Fibroblast of the conjunctiva (primary cell): ENCODE measurements at regions not wholly inside any gene's neighbourhood (a gene's known extent, or its start where the extent isn't known, plus 50 kb on each side); places are given as distances from the start of the nearest gene placed in this dataset.

Experiments
- DNase-seq: peaks from one replicate; pipeline ENCODE4 v3.0.0-alpha.2; 2010; ENCODE audit warnings: low read depth

DNA sequence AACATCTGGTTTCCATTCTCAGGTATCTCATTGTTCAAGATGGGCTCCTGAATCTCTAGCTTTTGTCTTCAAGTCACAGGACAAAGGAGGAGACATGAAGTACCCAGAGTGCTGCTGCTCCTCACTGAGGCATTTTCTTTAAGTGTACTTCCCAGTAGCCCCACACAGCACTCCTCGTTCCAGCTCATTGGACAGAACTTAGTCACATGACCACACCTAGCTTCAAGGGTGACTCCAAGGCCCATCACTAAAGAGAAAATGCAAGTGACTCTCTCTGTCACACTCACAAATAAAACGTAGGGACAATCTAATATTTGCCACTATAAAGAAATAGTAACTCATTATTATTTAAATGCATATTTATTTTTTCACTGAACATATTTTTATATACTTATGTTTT is 58.3 kb upstream of the NEUROD6 start:
- DNase-seq = no peak

DNA sequence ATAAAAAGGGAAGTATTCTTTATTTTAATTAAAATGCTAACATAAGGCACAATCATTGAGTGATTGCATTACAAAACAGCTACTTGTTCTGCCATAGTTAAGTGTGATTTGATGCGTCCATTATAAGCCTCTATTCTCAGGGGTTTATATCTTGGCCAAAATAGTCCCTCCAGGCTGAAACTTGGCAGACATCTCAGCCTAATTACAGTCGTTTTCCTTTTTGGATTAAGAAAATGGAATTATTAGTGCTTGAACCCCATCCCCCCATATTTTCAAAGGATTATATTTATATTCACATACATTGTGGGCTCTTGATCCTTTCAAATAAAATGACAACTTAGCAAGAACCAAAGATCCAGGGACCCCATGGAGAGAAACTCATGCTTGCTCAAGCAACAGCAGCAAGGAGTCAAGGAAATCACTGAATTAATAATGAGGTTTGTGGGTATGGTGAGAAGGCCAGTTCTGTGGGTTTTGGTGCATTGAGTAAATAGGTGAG is 66.7 kb upstream of the NEUROD6 start:
- no peak for DNase-seq

DNA sequence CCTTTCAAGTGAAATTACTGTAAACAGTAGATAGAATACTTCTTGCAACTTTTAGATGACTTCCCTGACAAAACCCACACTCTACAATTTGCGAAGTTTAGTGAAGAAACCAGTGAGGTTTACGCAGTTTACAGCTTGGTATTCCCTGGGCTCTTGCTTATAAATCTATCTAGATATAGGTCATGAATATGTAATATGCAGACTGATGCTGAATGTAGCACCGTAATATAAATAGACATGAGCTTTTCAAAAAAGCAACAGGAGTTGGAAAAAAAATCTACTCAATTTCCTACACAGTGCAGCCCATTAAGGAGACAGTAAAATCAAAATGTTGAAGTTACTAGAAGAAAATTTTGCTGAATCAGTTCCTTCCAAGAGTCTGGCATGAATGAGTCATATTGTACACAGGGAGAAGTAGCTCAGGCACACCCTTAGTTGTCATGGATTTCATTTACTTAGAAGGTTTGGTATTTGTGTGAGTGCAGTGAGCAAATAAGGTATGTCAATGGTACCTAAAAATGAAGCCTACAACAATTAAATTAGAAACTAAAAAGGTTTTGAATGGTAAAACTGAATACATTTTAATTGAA is 67.7 kb upstream of the NEUROD6 start:
- peak; percentile 13 for DNase-seq

DNA sequence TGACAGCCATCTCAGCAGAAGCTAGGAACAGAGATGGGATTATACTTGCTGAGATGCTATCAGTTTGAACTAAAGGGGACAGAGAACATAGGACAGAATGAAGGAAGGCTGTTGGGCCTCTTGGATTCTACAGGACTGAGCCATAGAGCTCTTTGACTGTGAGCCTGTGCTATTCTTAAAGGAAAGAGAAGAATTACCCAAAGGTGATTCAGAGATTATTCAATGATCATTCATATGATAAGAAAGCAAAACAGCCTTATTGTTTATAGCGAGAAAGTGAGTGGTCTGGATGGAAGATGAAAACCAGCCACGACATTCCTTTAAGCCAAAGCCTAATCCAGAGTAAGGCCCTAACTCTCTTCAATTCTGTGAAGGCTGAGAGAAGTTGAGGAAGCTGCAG is 69.7 kb upstream of the NEUROD6 start:
- DNase-seq = no peak

DNA sequence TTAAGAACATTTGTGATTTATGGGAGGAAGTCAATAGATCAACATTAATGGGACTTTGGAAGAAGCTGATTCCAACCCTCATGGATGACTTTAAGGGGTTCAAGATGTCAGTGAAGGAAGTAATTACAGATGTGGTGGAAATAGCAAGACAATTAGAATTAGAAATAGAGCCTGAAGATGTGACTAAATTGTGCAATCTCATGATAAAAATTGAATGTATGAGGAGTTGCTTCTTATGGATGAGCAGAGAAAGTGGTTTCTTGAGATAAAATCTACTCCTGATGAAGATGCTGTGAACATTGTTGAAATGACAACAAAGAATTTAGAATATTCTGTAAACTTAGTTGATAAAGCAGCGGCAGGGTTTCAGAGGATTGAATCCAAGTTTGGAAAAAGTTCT is 70.9 kb upstream of the NEUROD6 start:
- DNase-seq = no peak

DNA sequence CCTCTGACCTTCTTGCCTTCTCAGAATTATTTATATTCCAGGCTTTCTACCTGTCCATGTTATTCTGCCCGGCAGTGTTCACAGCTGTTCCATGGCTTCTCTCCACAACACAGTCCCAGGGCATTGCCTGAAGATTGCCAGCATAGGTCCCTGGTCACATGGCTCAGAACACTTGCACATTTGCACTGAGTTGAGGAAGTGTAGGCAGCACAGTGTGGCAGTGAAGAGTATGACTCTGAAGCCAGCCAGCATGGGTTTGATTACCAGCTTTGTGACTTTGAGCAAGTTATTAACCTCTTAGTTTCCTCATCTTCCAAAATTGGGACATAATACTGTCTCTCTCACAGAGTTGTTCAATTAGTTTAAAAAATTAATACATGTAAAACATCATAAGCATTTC is 73.2 kb upstream of the NEUROD6 start:
- no peak for DNase-seq

DNA sequence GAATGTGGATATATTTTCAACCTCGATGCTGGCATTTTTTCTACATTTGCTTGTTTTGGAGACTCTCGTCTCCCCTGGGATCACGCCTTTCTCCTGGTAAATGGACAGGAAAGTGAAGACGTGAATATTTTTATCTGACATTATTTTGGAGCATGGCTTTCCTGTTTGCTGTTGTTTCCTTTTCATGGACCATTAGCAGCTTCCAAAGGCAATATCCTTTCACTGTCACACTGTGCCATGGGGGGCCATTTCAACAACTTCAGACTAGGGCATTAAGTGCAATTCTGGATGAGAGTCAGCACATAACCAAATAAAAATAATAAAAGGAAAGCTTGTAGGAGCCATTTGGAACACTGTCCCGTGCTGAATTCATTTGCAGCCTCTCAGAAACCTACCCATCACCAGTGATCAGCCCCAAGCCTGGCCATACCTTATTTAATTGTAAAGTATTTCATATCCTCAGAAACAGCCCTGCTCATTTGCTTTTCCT is 75.9 kb upstream of the NEUROD6 start:
- DNase-seq = no peak

DNA sequence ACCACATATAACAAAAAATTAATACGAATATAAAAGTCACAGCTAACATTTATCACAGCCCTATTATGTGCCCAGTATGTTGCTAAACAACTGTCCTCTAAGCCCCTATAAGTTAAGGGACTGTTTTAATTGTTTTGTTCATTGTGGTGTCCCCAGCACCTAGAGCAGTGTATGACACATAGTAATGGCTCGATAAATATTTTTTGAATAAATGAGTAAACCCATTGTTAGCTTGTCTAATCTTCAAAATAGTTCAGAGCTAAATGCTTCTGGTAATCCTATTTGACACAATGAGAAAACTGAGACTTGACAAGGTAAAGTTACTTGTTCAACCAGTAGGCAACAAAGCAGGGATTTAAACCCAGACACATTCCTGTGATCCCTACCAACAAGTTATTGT is 78.4 kb upstream of the NEUROD6 start:
- no peak for DNase-seq

DNA sequence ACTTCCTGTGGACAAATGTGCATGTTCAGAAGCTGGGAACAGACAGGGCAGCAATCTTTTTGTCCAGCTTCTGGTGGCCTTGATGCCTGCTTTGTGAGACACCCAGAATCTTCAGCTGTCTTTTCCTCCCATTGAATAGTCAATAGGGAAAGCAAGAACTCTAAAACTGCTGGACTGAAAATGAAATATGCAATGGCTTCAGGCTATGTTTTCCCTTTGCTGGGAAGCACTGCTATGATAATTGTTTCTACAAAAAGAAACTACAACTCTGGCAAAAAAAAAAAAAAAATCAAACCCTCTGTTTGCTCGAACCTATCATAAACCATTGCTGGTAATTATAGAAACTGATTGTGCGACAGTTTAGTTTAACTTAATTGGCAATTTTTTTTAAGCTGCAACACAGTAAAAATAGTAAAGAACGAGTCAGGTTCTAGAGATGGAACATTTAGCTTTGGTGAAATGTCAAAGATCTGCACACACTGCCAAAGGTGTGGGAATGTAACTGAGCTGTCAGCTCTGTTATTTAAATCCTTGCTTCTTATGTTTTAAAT is 79.1 kb upstream of the NEUROD6 start:
- DNase-seq = no peak

DNA sequence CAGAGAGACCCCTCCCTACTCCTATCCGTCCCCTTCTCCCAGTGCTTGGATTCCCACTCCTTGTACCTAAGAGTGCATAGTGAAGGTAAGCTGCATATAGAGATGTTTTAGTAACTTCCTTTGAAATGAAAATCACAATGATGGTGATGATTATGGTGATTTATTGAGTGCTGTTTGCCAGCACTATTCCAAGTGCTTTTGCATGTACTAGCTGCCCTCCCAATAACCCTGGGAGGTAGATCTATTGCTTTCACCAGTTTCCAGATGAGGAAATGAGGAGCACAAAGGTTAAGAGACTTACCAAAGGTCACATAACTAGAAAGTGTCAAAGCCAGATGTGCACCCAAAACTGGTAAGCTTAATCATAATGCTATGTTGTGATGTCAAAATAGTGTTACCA is 80.4 kb upstream of the NEUROD6 start:
- no peak for DNase-seq

DNA sequence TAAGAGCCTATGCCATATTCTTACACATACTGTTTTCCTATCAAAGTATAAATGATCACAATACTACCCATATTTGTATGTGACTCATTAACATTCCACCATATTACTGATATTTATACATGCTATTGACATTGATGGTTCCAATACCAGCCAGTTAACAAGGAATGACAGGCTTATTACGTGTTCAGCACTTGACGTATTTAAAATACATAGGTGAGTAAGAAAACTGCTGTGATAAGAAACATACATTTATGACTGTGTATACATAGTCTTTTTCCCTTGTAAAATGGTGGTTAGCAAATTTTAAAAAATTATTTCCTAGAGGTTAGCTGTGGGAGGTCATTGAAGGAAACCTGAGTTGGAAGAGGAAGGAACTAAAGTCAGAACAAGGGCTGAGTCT is 81.1 kb upstream of the NEUROD6 start:
- no peak for DNase-seq

DNA sequence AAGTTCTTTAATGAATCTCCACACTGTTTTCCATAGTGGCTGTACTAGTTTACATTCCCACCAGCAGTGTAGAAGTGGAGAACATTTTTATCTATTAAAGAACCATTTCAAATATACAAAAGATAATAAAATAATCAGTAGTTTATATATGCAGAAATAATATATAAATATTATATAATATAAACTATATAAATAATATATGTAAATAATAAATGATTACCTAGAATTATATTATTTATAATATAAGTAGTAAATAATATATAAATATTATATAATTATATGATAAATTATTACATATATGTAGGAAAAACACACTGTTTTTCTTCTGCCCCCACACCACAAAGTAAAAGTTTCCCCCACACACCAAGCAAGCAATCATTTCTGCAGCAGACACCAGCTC is 83.5 kb upstream of the NEUROD6 start:
- DNase-seq = no peak

DNA sequence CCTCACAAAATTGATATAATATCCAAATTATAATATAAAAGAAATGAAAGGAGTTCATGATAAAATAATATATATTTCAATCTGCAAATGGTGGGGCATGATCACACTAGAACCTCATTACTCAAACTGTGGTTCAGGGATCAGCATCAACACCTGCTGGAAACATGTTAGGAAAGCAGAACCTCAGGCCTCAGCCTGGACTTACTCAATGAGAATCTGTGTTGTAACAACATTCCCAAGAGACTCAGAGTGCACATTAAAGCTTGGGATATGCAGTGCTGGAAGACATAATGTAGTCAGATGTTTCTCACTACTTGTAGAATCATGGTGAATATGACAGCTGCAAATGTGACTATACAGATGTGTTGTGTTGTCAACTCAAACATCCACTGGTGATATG is 81.7 kb upstream of the ITPRID1 start:
- no peak for DNase-seq

DNA sequence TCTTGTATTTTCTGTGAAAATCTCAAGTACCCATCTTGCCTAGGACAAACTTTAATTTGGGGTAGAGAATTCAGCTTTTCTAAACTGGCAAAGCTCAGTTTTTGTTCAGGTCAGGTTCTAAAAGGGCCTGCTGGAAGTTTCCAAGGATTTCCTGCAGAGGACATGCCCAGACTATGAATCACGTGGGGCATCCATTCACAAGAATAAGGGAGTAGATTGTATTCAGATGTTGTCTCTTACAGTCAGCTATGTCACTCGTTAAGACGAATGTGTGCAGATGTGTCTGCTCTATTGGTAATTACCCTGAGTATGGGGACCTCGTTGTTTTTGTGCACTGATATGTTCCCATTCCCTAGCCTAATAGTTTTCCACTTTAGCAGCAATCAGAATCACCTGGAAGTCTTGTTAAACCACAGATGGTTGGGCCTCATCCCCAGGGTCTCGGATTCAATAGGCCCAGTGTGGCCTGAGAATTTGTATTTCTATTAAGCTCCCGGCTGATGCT is 81.0 kb upstream of the ITPRID1 start:
- no peak for DNase-seq

DNA sequence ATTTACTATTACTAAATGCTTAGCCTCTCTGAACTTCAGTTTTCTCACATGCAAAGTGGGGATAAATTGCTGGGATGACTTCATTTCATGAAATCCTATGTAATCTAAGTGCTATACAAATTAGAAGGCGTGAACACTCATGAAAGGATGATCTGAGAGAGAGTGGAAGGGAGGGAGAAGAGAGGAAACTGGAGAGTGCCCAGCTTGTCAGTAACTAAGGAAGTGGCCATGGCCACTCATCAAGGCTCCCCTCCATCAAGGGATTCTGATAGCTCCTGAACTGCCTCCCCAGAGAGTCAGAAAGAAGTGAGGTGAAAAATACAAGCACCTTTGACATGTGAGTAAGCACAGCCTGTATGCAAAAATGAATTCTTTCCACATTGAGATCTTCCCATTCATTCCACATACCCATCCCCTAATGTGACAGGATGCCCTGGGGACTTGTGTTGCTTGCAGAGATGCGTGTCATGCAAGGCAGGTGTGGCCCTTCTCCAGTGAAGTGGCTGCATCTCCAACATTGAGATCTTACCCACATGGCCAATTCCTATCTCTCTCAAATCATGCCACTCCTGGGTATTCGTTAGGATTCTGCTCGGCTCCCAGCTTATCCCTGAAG is 76.5 kb upstream of the ITPRID1 start:
- DNase-seq = no peak

DNA sequence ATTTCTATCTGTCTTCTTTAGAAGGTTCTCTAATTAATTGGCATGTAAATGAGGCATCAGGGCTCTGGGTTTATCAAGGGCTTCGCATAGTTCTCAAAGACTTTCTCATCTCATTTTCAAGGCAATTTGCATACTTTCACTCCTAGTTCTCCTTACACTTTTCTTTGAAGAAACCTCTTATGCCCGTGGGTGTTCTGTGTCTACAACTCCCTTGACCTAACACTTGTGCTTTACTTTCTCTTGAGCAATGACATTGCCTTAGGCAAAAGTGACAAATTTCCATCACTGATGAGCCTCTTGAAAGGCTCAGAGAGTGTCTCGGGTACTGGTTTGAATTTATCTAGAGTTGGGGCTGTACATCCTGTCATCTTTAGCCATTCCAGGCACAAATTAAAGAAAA is 74.7 kb upstream of the ITPRID1 start:
- no peak for DNase-seq

DNA sequence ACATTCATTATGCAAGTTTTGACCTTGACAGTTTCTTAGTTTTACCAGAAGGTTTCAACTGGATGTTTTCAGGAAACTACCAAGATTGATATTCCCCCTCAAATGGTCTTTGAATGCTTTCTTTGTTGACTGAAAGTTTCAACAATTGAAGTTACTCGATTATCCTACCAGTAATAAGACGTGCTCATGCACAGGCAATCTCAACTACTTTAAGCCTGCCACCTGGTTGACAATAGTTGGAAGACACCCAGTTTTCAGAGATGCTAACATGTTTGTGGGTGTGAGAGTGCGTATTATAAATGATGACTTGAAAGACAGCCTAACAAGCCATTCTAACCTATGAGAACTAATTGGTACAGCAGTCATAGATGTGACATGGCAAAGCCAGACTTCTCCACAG is 73.4 kb upstream of the ITPRID1 start:
- DNase-seq = no peak

DNA sequence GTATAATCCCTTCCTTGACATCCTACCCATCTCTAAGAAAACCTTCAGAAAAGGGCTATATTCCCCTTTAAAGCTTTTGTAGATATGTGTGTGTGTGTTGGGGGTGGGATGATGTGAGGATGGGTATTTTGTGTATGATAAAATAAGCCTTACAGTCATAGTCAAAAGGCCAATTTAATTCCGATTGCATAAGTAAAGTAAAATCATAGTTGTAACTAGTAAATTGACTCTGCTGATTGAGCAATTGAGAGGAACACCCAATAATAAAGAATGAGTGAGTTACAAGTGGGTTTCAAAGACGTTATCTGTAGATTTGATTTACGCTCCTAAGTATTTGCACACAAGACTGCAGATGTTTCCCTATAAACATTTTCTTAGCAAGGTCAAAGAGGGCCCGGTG is 71.3 kb upstream of the ITPRID1 start:
- no peak for DNase-seq

DNA sequence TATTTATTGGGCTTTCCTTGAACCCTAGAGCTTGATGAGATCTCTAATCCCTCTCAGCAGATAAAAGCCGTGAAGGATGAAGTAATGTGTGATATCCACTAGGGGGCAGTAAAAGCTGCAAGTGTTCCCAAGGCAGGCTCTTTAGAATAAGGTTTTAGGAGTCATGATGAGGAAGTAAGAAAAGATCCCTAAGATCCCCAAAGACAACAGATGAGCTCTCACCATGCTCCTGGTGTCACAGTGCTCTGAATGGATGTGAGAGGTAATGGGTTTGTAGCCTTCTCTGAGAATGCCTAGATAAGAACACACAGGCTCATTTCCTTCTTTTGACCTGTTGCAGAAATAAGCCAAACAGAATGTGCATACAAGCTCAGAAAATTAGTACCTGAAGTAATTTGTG is 70.4 kb upstream of the ITPRID1 start:
- DNase-seq = peak; percentile 14

DNA sequence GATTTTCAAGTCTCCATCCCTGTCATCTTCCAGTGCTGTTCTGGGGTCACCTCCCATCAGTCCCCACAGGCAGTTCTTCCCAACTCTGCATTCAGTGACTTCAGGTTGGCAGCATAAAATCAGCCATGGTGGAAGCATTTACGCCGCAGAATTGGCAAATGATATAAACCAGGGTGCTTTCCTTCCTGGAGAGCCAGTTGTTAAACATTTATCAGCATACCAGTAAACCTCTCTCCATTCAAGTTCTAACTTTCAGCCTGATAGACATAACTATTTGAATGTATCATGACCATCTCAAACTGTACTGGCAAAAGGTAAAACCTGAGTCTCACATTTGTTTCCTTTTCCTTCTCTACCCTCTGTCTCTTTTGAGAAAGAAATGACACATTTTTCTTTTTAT is 69.7 kb upstream of the ITPRID1 start:
- DNase-seq = no peak

DNA sequence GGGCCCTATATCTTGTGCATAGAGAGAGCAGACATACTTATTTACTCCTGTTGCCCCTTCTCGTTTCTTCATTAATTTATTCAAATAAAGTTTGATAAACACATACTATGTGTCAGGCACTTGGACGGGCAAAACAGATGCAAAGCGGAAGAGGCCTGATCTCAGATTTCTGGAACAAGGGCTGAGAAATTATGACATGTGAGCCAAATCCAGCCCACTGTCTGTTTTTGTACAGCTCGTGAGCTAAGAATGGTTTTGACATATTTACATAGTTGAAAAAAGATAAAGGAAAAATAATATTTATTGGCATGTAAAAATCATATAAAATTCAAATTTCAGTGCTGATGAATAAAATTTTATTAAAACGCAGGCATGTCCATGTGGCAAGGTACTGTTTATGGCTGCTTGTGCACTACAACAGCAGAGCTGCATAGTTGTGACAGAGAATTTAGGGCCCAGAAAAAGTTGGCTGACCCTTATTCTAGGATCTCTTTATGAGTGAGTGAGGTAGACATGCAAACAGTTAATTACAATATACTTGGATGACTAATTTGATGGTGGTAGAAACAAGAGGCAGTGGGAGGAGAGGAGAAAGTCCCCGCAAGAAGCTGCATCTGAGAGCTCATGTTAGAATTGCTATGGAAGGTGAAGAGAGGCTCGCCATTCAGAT is 68.1 kb upstream of the ITPRID1 start:
- DNase-seq = no peak

DNA sequence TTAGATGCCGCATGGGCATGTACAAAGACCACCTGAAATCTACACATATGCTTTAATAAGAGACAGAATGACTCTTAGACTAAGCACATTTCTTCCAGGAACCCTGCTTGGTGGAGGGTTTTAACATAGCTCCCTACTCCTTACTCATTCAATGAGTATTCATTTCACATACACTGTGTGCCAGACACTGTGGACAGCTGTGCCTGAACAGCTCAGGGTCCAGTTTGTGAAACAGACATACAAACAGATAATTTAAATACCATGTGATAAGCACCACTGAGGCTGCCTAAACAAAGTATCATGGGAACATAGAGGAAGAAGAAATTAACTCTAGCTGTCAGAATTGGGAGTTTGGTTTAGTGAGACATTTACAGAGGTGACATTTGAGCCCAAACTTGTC is 65.2 kb upstream of the ITPRID1 start:
- no peak for DNase-seq

DNA sequence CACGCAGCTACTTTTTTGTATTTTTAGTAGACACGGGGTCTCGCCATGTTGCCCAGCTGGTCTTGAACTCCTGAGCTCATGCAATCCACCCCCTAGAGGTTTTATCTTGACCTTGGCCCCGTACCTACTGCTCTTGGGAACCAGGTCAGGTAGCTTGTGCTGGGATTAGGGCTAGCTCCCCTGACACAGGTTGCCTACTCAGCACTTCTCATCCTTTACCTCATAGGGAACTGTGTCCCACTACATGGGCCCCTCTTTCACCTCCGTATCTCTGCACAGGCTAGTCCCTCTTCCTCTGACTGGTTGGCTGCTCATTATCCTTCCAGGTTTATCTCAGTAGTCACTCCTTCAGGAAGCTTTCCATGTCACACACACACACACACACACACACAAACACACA is 58.0 kb upstream of the ITPRID1 start:
- DNase-seq = no peak
